Left ventricle myocardium inferior (tissue), 1 donor: ENCODE measurements at regions not wholly inside any gene's neighbourhood (a gene's known extent, or its start where the extent isn't known, plus 50 kb on each side); places are given as distances from the start of the nearest gene placed in this dataset.

Source experiments
- DNase-seq: peaks from one replicate; pipeline ENCODE4 v3.0.0-alpha.2; 2020
- H3K27ac ChIP-seq: fragments of 200-600 bp; replicated peaks from 2 replicates; pipeline ENCODE4 v1.8.0; 2021
- H3K27me3 ChIP-seq: fragments of 200-600 bp; 2 replicates; pipeline ENCODE4 v1.8.0; 2021; ENCODE audit warnings: low read depth
- H3K36me3 ChIP-seq: fragments of 200-600 bp; 2 replicates; pipeline ENCODE4 v1.8.0; 2021
- H3K4me1 ChIP-seq: fragments of 200-600 bp; 2 replicates; pipeline ENCODE4 v1.8.0; 2021
- H3K4me3 ChIP-seq: fragments of 200-600 bp; 2 replicates; pipeline ENCODE4 v1.8.0; 2021; ENCODE audit warnings: mild to moderate bottlenecking, moderate library complexity
- H3K9me3 ChIP-seq: fragments of 200-600 bp; replicated peaks from 2 replicates; pipeline ENCODE4 v1.8.0; 2021
- intact Hi-C: fragments of 100-400 bp; cut with micrococcal nuclease; formaldehyde crosslinking; loops from one replicate; pipeline ENCODE4 v1.11.0; 2022
- TF ChIP-seq, protein P1 (sequence below): fragments of 200-600 bp; IDR thresholded peaks from 2 replicates; pipeline ENCODE4 v1.8.0; 2021; ENCODE audit warnings: antibody characterized with exemption, mild to moderate bottlenecking, borderline replicate concordance
- donor health status: DM: no; HTN: yes; CAD: no; lungs with severe emphysema.

DNA sequence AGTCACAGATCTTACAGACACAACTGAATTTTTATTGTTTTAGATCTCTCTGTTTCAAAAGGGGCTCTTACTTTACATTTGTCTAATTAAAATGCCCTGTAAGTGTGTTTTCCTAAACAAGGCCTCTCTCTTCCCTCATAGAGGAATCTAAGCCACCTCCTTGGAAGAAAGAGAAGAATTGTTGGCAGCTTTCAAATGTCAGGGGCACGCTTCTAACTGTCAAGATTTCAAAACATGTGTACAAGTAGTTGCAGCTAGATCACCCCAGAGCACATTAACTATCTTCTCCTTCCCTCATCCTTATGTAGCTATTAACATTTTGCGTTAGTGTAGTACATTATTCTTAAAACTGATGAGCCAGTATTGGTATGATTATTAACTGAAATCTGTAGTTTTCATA, 266.5 kb upstream of the BOD1L1 start:
- TF ChIP-seq, protein P1, sequence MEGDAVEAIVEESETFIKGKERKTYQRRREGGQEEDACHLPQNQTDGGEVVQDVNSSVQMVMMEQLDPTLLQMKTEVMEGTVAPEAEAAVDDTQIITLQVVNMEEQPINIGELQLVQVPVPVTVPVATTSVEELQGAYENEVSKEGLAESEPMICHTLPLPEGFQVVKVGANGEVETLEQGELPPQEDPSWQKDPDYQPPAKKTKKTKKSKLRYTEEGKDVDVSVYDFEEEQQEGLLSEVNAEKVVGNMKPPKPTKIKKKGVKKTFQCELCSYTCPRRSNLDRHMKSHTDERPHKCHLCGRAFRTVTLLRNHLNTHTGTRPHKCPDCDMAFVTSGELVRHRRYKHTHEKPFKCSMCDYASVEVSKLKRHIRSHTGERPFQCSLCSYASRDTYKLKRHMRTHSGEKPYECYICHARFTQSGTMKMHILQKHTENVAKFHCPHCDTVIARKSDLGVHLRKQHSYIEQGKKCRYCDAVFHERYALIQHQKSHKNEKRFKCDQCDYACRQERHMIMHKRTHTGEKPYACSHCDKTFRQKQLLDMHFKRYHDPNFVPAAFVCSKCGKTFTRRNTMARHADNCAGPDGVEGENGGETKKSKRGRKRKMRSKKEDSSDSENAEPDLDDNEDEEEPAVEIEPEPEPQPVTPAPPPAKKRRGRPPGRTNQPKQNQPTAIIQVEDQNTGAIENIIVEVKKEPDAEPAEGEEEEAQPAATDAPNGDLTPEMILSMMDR = no peak
- H3K9me3 ChIP-seq = no peaks in the 10 kb centered on the region
- no peak overlapping the region for H3K4me3 ChIP-seq
- H3K27me3 ChIP-seq = no peaks in the 10 kb centered on the region
- no peak for DNase-seq
- intact Hi-C loops = no loop called here
- H3K4me1 ChIP-seq = no peaks in the 10 kb centered on the region
- H3K36me3 ChIP-seq = no peaks in the 10 kb centered on the region
- no peak overlapping the region for H3K27ac ChIP-seq

- TF ChIP-seq, protein P1 = no peak
- Histone ChIP-seq H3K36me3 (no peaks in the 10 kb centered on the region), H3K9me3 (no peaks in the 10 kb centered on the region), H3K27ac (no peak overlapping the region), H3K4me3 (no peak overlapping the region), H3K4me1 (no peaks in the 10 kb centered on the region), H3K27me3 (no peaks in the 10 kb centered on the region)
- intact Hi-C loops = no loop called here
- no peak for DNase-seq
These were observed 273.3 kb upstream of the BOD1L1 start for GRCh38 chr4:13900780-13901179.

DNA sequence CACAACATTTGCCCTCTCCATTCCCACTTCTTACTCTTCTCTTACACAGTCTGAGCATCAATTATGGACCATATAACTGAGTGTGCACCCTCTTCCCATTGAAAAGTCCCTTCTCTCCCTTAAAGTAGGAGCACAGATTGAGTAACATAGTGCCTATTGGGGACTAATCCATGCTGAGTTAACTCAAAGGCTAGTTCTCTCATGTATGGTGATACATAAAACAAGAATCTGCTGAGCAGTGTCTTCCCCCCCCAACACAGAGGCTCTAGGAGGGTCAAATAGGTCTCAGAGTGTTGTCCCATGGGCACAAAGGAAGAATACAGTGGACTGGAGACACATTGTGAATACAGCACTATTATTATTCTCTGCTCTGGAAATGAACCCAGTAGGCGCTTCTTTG, 274.6 kb upstream of the BOD1L1 start:
- H3K9me3 ChIP-seq = no peaks in the 10 kb centered on the region
- H3K27ac ChIP-seq = no peak overlapping the region
- no peaks in the 10 kb centered on the region for H3K27me3 ChIP-seq
- TF ChIP-seq, protein P1 = no peak
- intact Hi-C loops = no loop called here
- no peaks in the 10 kb centered on the region for H3K4me1 ChIP-seq
- H3K4me3 ChIP-seq = no peak overlapping the region
- DNase-seq = no peak
- H3K36me3 ChIP-seq = no peaks in the 10 kb centered on the region

GRCh38 chr4:13903061-13903460, 275.5 kb upstream of the BOD1L1 start:
- DNase-seq = no peak
- no peak overlapping the region for H3K27ac ChIP-seq
- TF ChIP-seq, protein P1 = no peak
- H3K36me3 ChIP-seq = no peaks in the 10 kb centered on the region
- H3K9me3 ChIP-seq = no peaks in the 10 kb centered on the region
- H3K4me1 ChIP-seq = no peaks in the 10 kb centered on the region
- intact Hi-C loops = no loop called here
- H3K4me3 ChIP-seq = no peak overlapping the region
- H3K27me3 ChIP-seq = no peaks in the 10 kb centered on the region

DNA sequence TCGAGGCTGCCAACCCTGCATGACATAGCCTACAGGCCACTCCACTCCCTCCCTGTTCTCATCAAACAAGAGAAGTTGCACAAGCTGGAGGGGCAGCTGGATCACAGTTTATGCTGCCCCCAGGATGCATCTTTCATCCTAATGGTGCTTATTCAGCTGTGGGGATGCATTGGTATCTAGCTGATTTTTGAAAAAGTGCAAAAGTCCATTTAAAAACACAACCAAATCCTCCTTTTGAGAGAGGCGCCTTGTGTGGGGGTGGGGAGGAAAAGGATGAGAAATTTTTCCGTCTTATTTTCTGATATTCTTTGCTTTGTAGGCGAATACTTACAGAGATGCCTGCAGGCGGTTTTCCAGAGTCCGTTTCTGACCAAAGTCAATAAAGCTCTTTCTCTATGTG, 276.4 kb upstream of the BOD1L1 start:
- Histone ChIP-seq H3K4me1 (no peaks in the 10 kb centered on the region), H3K27ac (no peak overlapping the region), H3K4me3 (no peak overlapping the region), H3K36me3 (no peaks in the 10 kb centered on the region), H3K27me3 (no peaks in the 10 kb centered on the region), H3K9me3 (no peaks in the 10 kb centered on the region)
- no peak for DNase-seq
- intact Hi-C loops = no loop called here
- TF ChIP-seq, protein P1 = no peak

DNA sequence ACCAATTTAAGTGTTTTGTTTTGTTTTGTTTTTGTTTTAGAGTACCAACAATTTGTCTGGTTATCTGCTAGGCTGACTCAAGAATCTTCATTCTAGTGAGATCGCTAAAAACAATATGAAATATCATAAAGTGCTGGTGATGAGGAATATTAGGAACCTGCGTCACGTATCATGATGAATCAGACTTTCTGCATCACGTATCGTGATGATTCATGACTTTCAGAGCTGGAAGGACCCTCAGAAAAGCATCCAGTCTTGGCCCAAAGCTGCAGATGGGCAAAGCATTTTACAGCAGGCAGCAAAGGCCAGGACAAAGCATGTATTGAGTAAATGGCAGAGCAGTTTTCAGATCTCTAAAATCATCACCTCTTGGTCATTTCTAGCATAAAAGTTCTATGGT, 278.0 kb upstream of the BOD1L1 start:
- no peaks in the 10 kb centered on the region for H3K9me3 ChIP-seq
- no peaks in the 10 kb centered on the region for H3K27me3 ChIP-seq
- no peaks in the 10 kb centered on the region for H3K4me1 ChIP-seq
- TF ChIP-seq, protein P1 = no peak
- DNase-seq = no peak
- no peaks in the 10 kb centered on the region for H3K36me3 ChIP-seq
- no peak overlapping the region for H3K4me3 ChIP-seq
- intact Hi-C loops = no loop called here
- no peak overlapping the region for H3K27ac ChIP-seq
